GM12872 (cell line): ENCODE measurements at regions not wholly inside any gene's neighbourhood (a gene's known extent, or its start where the extent isn't known, plus 50 kb on each side); places are given as distances from the start of the nearest gene placed in this dataset.

Source experiments
- CTCF ChIP-seq: IDR thresholded peaks from 3 replicates; pipeline ENCODE4 v1.5.1; 2011; ENCODE audit warnings: low read depth, mild to moderate bottlenecking, low read length, moderate library complexity; ENCODE audit not compliant: insufficient read depth

GRCh38 chr12:132428936-132429601, 60.9 kb upstream of the FBRSL1 start:
- TF ChIP-seq CTCF: no peak

GRCh38 chr12:132427999-132428935, 61.7 kb upstream of the FBRSL1 start:
- no peak for TF ChIP-seq CTCF

- no peak for TF ChIP-seq CTCF
Measured at GRCh38 chr12:132427174-132427768, 62.7 kb upstream of the FBRSL1 start.

- no peak for TF ChIP-seq CTCF
Measured at GRCh38 chr12:132426349-132427173, 63.4 kb upstream of the FBRSL1 start.

GRCh38 chr12:132424811-132425210, 65.1 kb upstream of the FBRSL1 start:
- no peak for TF ChIP-seq CTCF

- no peak for TF ChIP-seq CTCF
Measured at GRCh38 chr12:132423820-132424645, 65.9 kb upstream of the FBRSL1 start.
